ENCODE measurements at regions not wholly inside any gene's neighbourhood (a gene's known extent, or its start where the extent isn't known, plus 50 kb on each side); places are given as distances from the start of the nearest gene placed in this dataset.

GRCh38 chr11:116109228-116109627, 605.0 kb upstream of the CADM1 start:
- no peaks in the 10 kb centered on the region for H3K27me3 ChIP-seq
- H3K4me3 ChIP-seq = no peak overlapping the region
- H3K36me3 ChIP-seq = no peaks in the 10 kb centered on the region
- no peaks in the 10 kb centered on the region for H3K9me3 ChIP-seq
- intact Hi-C loops (cut with DNase I) = no loop called here
- H3K27ac ChIP-seq = no peak overlapping the region
- H3K4me1 ChIP-seq = no peaks in the 10 kb centered on the region
- no peak for TF ChIP-seq POLR2A (IDR thresholded peaks at IDR 0.05)
- TF ChIP-seq, protein P1, sequence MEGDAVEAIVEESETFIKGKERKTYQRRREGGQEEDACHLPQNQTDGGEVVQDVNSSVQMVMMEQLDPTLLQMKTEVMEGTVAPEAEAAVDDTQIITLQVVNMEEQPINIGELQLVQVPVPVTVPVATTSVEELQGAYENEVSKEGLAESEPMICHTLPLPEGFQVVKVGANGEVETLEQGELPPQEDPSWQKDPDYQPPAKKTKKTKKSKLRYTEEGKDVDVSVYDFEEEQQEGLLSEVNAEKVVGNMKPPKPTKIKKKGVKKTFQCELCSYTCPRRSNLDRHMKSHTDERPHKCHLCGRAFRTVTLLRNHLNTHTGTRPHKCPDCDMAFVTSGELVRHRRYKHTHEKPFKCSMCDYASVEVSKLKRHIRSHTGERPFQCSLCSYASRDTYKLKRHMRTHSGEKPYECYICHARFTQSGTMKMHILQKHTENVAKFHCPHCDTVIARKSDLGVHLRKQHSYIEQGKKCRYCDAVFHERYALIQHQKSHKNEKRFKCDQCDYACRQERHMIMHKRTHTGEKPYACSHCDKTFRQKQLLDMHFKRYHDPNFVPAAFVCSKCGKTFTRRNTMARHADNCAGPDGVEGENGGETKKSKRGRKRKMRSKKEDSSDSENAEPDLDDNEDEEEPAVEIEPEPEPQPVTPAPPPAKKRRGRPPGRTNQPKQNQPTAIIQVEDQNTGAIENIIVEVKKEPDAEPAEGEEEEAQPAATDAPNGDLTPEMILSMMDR (IDR thresholded peaks at IDR 0.05) = no peak
- TF ChIP-seq POLR2AphosphoS5 (IDR thresholded peaks at IDR 0.05; ENCODE audit: insufficient read depth in 1 of 2, low read depth in 1 of 2) = no peak
- no peak for DNase-seq (ENCODE audit: extremely low spot score in 2 of 2)

DNA sequence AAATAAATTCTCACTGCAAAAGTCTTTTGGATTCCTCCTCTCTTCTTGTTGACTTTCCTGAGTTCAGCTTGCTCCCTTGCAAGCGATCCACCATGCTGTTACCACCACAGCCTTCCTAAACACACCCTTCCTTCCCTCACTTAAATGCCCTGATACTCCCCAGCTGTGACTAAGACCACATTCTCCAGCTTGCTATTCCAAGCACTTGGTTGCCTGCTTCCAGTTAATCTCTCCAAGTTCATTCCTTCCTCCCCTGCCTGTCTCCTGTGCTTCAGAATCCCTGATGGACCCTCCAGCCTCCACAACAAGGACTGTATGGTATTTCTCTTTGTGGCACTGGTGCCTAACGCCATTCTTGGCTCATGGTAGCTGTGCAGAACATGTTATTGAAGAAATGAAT, 603.9 kb upstream of the CADM1 start:
- Histone ChIP-seq H3K36me3 (no peaks in the 10 kb centered on the region), H3K4me1 (no peaks in the 10 kb centered on the region), H3K4me3 (no peak overlapping the region), H3K27ac (no peak overlapping the region), H3K27me3 (no peaks in the 10 kb centered on the region), H3K9me3 (no peaks in the 10 kb centered on the region)
- intact Hi-C loops (cut with DNase I) = no loop called here
- TF ChIP-seq POLR2AphosphoS5 (IDR thresholded peaks at IDR 0.05; ENCODE audit: insufficient read depth in 1 of 2, low read depth in 1 of 2) = no peak
- TF ChIP-seq, protein P1 (IDR thresholded peaks at IDR 0.05) = no peak
- TF ChIP-seq POLR2A (IDR thresholded peaks at IDR 0.05) = no peak
- DNase-seq (ENCODE audit: extremely low spot score in 2 of 2) = no peak

GRCh38 chr11:116107229-116107628, 603.0 kb upstream of the CADM1 start:
- H3K9me3 ChIP-seq = no peaks in the 10 kb centered on the region
- intact Hi-C loops (cut with DNase I) = loop anchor here (1.0 kb wide), 1 partner anchor 33 kb away; no protein-coding TSS in a partner anchor
- TF ChIP-seq, protein P1 (IDR thresholded peaks at IDR 0.05) = no peak
- no peak for TF ChIP-seq POLR2AphosphoS5 (IDR thresholded peaks at IDR 0.05; ENCODE audit: insufficient read depth in 1 of 2, low read depth in 1 of 2)
- TF ChIP-seq POLR2A (IDR thresholded peaks at IDR 0.05) = no peak
- H3K27me3 ChIP-seq = no peaks in the 10 kb centered on the region
- H3K36me3 ChIP-seq = no peaks in the 10 kb centered on the region
- no peak overlapping the region for H3K27ac ChIP-seq
- no peaks in the 10 kb centered on the region for H3K4me1 ChIP-seq
- no peak for DNase-seq (ENCODE audit: extremely low spot score in 2 of 2)
- no peak overlapping the region for H3K4me3 ChIP-seq

DNA sequence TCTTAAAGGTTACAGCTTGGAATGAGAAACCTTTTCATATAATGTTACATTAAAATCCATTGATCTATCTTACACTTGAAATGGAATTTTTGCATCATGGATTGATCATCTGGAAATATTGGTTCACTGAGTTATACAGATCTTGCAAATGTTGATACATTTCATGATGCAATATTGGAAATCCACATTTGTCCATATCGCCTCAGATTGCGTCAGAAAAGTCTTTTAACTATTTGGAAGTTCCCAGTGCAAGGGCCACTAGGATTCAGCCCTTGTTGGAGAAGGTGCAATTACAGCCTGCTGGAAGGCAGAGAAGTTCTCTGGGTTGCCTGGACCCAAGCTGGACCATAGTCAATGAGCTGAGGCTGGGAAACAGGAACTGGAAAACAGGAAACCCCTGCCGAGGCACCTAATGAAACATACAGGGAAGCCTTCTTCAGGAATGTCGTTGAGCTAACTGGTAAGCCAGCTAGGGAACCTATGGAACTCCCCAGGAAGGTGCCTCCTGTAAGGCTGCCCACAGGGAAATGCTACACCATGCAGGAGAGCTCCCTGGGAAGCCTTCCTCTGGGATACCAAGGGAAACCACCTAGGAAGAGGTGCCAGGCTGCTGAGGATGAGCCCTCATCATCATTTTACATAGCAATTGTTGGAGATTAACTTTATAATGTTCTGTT, 600.4 kb upstream of the CADM1 start:
- H3K27ac ChIP-seq = no peak overlapping the region
- H3K27me3 ChIP-seq = no peaks in the 10 kb centered on the region
- TF ChIP-seq POLR2AphosphoS5 (IDR thresholded peaks at IDR 0.05; ENCODE audit: insufficient read depth in 1 of 2, low read depth in 1 of 2) = no peak
- TF ChIP-seq, protein P1 (IDR thresholded peaks at IDR 0.05) = no peak
- no peak for TF ChIP-seq POLR2A (IDR thresholded peaks at IDR 0.05)
- H3K9me3 ChIP-seq = no peaks in the 10 kb centered on the region
- H3K36me3 ChIP-seq = no peaks in the 10 kb centered on the region
- peak in 1 of 2 donors; percentile 55 for DNase-seq (ENCODE audit: extremely low spot score in 2 of 2)
- H3K4me3 ChIP-seq = no peak overlapping the region
- intact Hi-C loops (cut with DNase I) = no loop called here
- H3K4me1 ChIP-seq = no peaks in the 10 kb centered on the region

DNA sequence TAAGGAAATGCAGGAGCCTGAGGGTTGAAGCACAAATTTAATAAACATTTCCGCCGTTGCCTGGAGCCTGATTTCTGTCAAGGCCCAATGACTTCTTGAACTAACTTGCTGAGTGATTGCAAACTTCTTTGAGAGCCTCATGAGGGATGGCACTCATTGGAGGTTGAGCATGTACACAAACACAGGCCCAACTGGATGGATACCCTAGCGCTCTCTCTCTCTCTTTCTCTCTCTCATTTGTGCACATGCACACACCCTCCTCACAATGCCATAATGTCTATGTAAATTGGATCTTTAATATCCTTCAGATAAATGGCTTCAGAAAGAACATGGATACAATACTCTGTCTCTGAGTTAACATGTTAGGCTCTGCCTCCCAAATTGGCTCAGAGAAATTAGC, 597.7 kb upstream of the CADM1 start:
- Histone ChIP-seq H3K4me3 (no peak overlapping the region), H3K9me3 (no peaks in the 10 kb centered on the region), H3K4me1 (no peaks in the 10 kb centered on the region), H3K27me3 (no peaks in the 10 kb centered on the region), H3K27ac (no peak overlapping the region), H3K36me3 (no peaks in the 10 kb centered on the region)
- DNase-seq (ENCODE audit: extremely low spot score in 2 of 2) = no peak
- intact Hi-C loops (cut with DNase I) = no loop called here
- TF ChIP-seq POLR2A (IDR thresholded peaks at IDR 0.05) (no peak), POLR2AphosphoS5 (IDR thresholded peaks at IDR 0.05; ENCODE audit: insufficient read depth in 1 of 2, low read depth in 1 of 2) (no peak)
- TF ChIP-seq, protein P1 (IDR thresholded peaks at IDR 0.05) = no peak
